Thyroid gland (tissue), 4 donors: ENCODE measurements at regions not wholly inside any gene's neighbourhood (a gene's known extent, or its start where the extent isn't known, plus 50 kb on each side); places are given as distances from the start of the nearest gene placed in this dataset.

ENCODE experiments used
- DNase-seq, 2 donors: peaks; one replicate each; pipeline ENCODE4 v3.0.0-alpha.2; 2019
- H3K27ac ChIP-seq, 3 donors: fragments of 200-600 bp; sonication (generic); 1 replicate in 2 of 3; 2 replicates in 1 of 3; pipeline ENCODE4 v1.5.1; 2016 to 2019; ENCODE audit warnings: mild to moderate bottlenecking in 1 of 3, moderate library complexity in 1 of 3
- H3K27me3 ChIP-seq: fragments of 200-600 bp; sonication (generic); one replicate; pipeline ENCODE4 v1.5.1; 2019
- H3K36me3 ChIP-seq, 2 donors: fragments of 200-600 bp; sonication (generic); one replicate each; pipeline ENCODE4 v1.5.1; 2016 to 2019
- H3K4me1 ChIP-seq, 2 donors: fragments of 200-600 bp; sonication (generic); one replicate each; pipeline ENCODE4 v1.5.1; 2017 to 2019
- H3K4me3 ChIP-seq, 3 donors: fragments of 200-600 bp; sonication (generic); replicated peaks in 1 of 3; 1 replicate in 2 of 3; 2 replicates in 1 of 3; pipeline ENCODE4 v1.5.1; 2016; ENCODE audit warnings: mild to moderate bottlenecking in 1 of 3
- H3K9me3 ChIP-seq: fragments of 200-600 bp; sonication (generic); one replicate; pipeline ENCODE4 v1.5.1; 2017
- POLR2A ChIP-seq, 2 donors: fragments of 450-650 bp; IDR thresholded peaks; one replicate each; pipeline ENCODE4 v1.6.1; 2017; ENCODE audit warnings: antibody characterized with exemption in 2 of 2, mild to moderate bottlenecking in 2 of 2, moderate library complexity in 1 of 2
- WGBS, 2 donors: methylation state at CpG; one replicate each; pipeline ENCODE4 v1.1.5; 2017; 5-methylcytosine and 5-hydroxymethylcytosine counted together
- intact Hi-C: fragments of 100-400 bp; cut with DNase I; formaldehyde crosslinking; loops from one replicate; pipeline ENCODE4 v1.15.1; 2023
- TF ChIP-seq, protein P1 (sequence below), 6 experiments: fragments of 200-600 bp in 3 of 6; fragments of 450-650 bp in 3 of 6; sonication (generic) in 3 of 6; IDR thresholded peaks; one replicate each; pipeline ENCODE4 v1.5.1; 2016 to 2019; ENCODE audit warnings: antibody characterized with exemption in 6 of 6, mild to moderate bottlenecking in 2 of 6, inconsistent platforms in 1 of 6, moderate library complexity in 1 of 6

GRCh38 chr1:38336961-38337360 lies 290.4 kb upstream of the POU3F1 start:
- Histone ChIP-seq H3K36me3 (no peaks in the 10 kb centered on the region), H3K9me3 (no peaks in the 10 kb centered on the region), H3K27me3 (no peaks in the 10 kb centered on the region), H3K4me1 (no peaks in the 10 kb centered on the region), H3K27ac (no peak overlapping the region), H3K4me3 (no peak overlapping the region)
- no peak for DNase-seq
- intact Hi-C loops = no loop called here
- 74 to 82% methylated on average over 6 of the region's 6 CpGs for WGBS, 2 donors
- TF ChIP-seq, protein P1, sequence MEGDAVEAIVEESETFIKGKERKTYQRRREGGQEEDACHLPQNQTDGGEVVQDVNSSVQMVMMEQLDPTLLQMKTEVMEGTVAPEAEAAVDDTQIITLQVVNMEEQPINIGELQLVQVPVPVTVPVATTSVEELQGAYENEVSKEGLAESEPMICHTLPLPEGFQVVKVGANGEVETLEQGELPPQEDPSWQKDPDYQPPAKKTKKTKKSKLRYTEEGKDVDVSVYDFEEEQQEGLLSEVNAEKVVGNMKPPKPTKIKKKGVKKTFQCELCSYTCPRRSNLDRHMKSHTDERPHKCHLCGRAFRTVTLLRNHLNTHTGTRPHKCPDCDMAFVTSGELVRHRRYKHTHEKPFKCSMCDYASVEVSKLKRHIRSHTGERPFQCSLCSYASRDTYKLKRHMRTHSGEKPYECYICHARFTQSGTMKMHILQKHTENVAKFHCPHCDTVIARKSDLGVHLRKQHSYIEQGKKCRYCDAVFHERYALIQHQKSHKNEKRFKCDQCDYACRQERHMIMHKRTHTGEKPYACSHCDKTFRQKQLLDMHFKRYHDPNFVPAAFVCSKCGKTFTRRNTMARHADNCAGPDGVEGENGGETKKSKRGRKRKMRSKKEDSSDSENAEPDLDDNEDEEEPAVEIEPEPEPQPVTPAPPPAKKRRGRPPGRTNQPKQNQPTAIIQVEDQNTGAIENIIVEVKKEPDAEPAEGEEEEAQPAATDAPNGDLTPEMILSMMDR (IDR thresholded peaks at IDR 0.05) = no peak
- TF ChIP-seq POLR2A (IDR thresholded peaks at IDR 0.05) = no peak

DNA sequence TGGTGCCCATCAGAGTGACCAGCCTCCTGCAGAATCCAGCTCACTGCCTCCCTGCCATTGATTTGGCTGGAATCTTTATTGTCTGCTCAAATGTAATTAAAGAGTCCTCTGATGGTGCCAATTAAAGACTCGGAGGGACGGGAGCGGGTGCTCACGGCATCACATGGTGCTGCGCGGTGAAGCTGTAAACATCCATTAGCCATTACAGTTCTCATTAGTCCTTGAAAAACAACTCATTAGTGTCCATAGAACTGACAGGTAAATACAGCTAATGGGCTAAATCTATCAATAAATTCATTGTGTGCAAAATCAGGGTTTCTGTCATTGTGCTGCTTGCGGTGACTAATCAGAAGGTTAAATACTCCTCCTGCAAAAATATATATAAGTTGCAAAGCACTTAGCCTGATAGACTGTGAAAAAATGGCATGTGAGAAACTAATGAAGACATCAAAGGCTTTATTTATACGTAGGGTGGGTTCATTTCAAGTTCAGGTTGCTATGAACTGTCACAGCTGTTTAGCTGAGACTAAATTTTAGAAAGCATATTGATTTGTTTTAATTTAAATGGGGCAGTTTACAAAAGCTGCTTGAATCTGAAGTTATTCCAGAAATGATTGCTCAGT lies 289.8 kb upstream of the POU3F1 start:
- DNase-seq = no peak
- Histone ChIP-seq H3K4me1 (no peaks in the 10 kb centered on the region), H3K4me3 (no peak overlapping the region), H3K27ac (no peak overlapping the region), H3K36me3 (no peaks in the 10 kb centered on the region), H3K9me3 (no peaks in the 10 kb centered on the region), H3K27me3 (no peaks in the 10 kb centered on the region)
- no peak for TF ChIP-seq POLR2A (IDR thresholded peaks at IDR 0.05)
- TF ChIP-seq, protein P1 (IDR thresholded peaks at IDR 0.05) = no peak
- WGBS, 2 donors = 89 to 90% methylated on average over 8 of the region's 8 CpGs
- intact Hi-C loops = no loop called here

DNA sequence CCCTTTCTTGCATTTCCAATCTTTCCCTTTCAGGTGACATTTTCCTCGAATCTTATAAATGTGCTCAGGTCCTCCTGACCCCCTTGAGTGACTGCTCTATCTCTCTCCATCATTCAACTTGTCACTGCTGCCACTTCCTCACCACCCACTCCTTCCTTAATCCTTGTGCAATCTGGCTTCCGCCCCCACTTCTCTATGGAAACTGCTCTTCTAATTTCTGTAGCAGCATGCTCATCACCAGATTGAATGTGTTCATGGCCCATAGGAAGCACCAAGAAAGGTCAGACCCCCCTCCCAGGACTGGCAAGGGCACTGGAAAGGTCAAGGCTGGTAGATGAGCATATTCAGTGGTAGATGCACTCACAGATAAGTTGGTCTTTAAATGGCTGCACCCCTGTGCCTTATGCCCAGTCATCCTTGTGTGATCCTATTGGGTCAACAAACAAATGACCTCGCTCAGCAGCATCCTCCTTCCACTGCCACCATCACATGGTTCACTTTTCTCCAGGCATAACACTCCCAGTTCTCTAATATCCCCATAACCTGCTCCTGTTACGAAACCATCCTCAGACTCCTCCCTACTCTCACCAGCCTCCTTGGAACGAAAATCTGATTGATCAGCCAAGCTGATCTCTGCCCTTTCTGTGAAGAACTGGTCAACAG lies 288.5 kb upstream of the POU3F1 start:
- DNase-seq = no peak
- Histone ChIP-seq H3K9me3 (no peaks in the 10 kb centered on the region), H3K27ac (no peak overlapping the region), H3K36me3 (no peaks in the 10 kb centered on the region), H3K4me1 (no peaks in the 10 kb centered on the region), H3K27me3 (no peaks in the 10 kb centered on the region), H3K4me3 (no peak overlapping the region)
- intact Hi-C loops = no loop called here
- no peak for TF ChIP-seq POLR2A (IDR thresholded peaks at IDR 0.05)
- TF ChIP-seq, protein P1 (IDR thresholded peaks at IDR 0.05) = no peak
- WGBS, 2 donors = 72 to 91% methylated on average over 5 of the region's 5 CpGs

DNA sequence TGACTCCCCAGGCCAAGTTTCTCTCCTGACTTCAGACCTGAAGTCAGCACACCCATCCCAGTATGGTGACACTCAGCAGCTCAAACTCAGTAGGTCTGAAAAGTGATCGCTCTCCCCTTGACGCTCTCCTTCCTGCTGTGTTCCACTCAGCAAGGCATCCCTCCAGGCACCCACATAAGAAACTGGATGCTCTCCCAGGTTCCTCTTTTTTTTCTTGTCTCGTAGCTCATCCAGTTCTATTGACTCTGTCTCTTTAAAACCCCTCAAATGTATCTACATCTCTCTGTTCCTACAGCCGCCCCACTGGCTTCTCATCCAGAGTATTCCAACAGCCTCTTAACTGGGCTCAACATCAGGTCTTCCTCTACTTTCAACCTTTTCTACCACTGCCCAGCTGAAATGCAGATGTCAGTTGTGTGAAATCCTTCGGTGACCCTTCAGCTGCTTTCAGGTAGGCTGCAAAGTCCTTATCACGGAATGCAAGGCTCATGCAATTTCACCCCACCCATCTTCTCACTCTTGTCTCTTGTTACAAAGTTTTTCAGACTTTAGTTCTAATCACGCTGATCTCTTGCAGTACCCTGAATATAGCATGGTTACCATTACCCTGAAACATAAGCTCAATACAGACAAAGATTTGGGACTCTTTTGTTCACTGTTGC lies 286.2 kb upstream of the POU3F1 start:
- intact Hi-C loops = no loop called here
- WGBS, 2 donors = 80 to 89% methylated on average over 7 of the region's 7 CpGs

More for the DNA sequence above, 286.2 kb upstream of the POU3F1 start:
- Histone ChIP-seq H3K4me3 (no peak overlapping the region), H3K36me3 (no peaks in the 10 kb centered on the region), H3K27ac (no peak overlapping the region), H3K4me1 (peaks cover 0 to 3% of the 10 kb centered on the region in 2 donors), H3K9me3 (no peaks in the 10 kb centered on the region), H3K27me3 (no peaks in the 10 kb centered on the region)
- no peak for TF ChIP-seq POLR2A (IDR thresholded peaks at IDR 0.05)
- TF ChIP-seq, protein P1 (IDR thresholded peaks at IDR 0.05) = no peak
- DNase-seq = no peak
